ENCODE measurements at regions not wholly inside any gene's neighbourhood (a gene's known extent, or its start where the extent isn't known, plus 50 kb on each side); places are given as distances from the start of the nearest gene placed in this dataset.

DNA sequence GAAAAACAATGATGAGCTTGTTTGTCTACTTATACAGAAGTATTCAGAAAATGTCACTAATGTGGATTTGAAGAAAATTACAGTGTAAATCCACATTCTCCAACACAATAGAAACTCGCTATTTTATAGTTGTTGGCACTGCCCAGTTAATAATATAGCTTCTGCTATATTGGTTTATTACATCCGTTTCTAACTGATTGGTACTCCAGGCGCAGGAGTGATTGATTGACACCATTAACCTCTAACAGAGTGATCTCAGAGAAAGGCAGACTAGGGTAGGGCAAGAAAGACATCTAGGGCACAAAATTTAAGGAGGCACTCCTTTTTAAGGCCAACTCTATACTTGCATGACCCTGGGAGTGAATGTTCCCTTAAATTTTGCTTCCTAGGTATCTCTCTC lies 84.0 kb upstream of the MIER3 start:
- Histone ChIP-seq H3K23ac (ENCODE audit: insufficient read length) (no peak overlapping the region), H3K4ac (replicated peaks; ENCODE audit: insufficient read length, low read depth, low read length) (no peak overlapping the region), H3K36me3 (ENCODE audit: control insufficient read depth in 2 of 4, insufficient read depth in 4 of 4, low read length in 3 of 4) (no peaks in the 10 kb centered on the region), H2AFZ (ENCODE audit: low read length) (no peak overlapping the region), H4K91ac (replicated peaks; ENCODE audit: insufficient read length, low read length) (no peak overlapping the region), H3K14ac (ENCODE audit: insufficient read length) (no peak overlapping the region), H3K9ac (replicated peaks in 1 of 4; ENCODE audit: extremely low read depth in 1 of 4, low read depth in 3 of 4, low read length in 3 of 4) (no peak overlapping the region), H4K20me1 (replicated peaks in 1 of 2; ENCODE audit: control insufficient read depth in 1 of 2, insufficient read depth in 2 of 2, low read length in 2 of 2) (no peaks in the 10 kb centered on the region), H3K9me3 (ENCODE audit: insufficient read depth in 2 of 2, low read depth in 1 of 2, low read length in 1 of 2) (no peaks in the 10 kb centered on the region), H3K23me2 (ENCODE audit: low read depth, low read length) (no peaks in the 10 kb centered on the region), H4K5ac (ENCODE audit: insufficient read length, low read depth, low read length) (no peak overlapping the region), H3K79me2 (ENCODE audit: control insufficient read depth in 1 of 2, insufficient read depth in 2 of 2, low read length in 2 of 2) (no peaks in the 10 kb centered on the region), H2BK120ac (replicated peaks; ENCODE audit: low read depth, low read length) (no peak overlapping the region), H4K8ac (ENCODE audit: extremely low read depth, insufficient read depth, low read length) (no peak overlapping the region), H3K27me3 (replicated peaks in 1 of 4; ENCODE audit: control insufficient read depth in 3 of 4, extremely low read depth in 1 of 4, insufficient read depth in 3 of 4, low read length in 3 of 4) (no peaks in the 10 kb centered on the region), H3K27ac (ENCODE audit: low read depth, low read length) (no peak overlapping the region), H3K4me2 (ENCODE audit: insufficient read depth in 1 of 2, low read depth in 2 of 2, low read length in 2 of 2) (no peak overlapping the region), H3K79me1 (ENCODE audit: low read depth, low read length) (no peaks in the 10 kb centered on the region), H3K4me1 (replicated peaks in 1 of 4; ENCODE audit: control insufficient read depth in 3 of 4, insufficient read depth in 4 of 4, low read length in 3 of 4) (peaks cover 0 to 2% (median 0%) of the 10 kb centered on the region in 4 experiments; a peak in 1 of 7 replicates), H2BK12ac (ENCODE audit: low read depth, low read length) (no peak overlapping the region), H2BK5ac (ENCODE audit: low read depth, low read length) (no peak overlapping the region), H3K4me3 (ENCODE audit: extremely low read depth in 1 of 4, insufficient read depth in 2 of 4, low read depth in 3 of 4, low read length in 4 of 4) (no peak overlapping the region), H2BK15ac (ENCODE audit: low read length) (no peak overlapping the region), H3K18ac (ENCODE audit: extremely low read depth, low read length) (no peak overlapping the region), H2AK5ac (ENCODE audit: low read depth, low read length) (no peak overlapping the region), H2BK20ac (ENCODE audit: low read length) (no peak overlapping the region), H3K56ac (replicated peaks; ENCODE audit: insufficient read length, low read depth, low read length) (no peak overlapping the region)
- DNase-seq (ENCODE audit: low read depth in 1 of 2, low spot score in 2 of 2) (no peak), FAIRE-seq (no peak)
- CTCF ChIA-PET (ENCODE audit: partially characterized antibody), result interaction anchor here (1.0 to 1.1 kb wide), 2 partner anchors 27 to 59 kb away, joined by 3 to 4 read pairs; no protein-coding TSS in a partner anchor
- WGBS, 2 experiments (ENCODE audit: extremely low coverage in 1 of 2, insufficient coverage in 1 of 2, insufficient read length in 1 of 2, insufficient replicate concordance in 2 of 2, low coverage in 1 of 2, low lambda C conversion rate in 2 of 2, missing lambda C conversion rate in 1 of 2), result 82% methylated on average over 3 of the region's 3 CpGs; no CpG with 5 or more reads in 1 of the 2 experiments
- no peak for TF ChIP-seq KDM4A (IDR thresholded peaks at IDR 0.05; ENCODE audit: low read depth, low read length, severe bottlenecking)
- TF ChIP-seq BACH1 (IDR thresholded peaks at IDR 0.05; ENCODE audit: low read length), result no peak
- TF ChIP-seq CEBPB (IDR thresholded peaks at IDR 0.05; ENCODE audit: low read depth, low read length), result no peak
- no peak for TF ChIP-seq CTBP2 (IDR thresholded peaks at IDR 0.05; ENCODE audit: borderline replicate concordance, insufficient read depth, insufficient read length, low read length)
- TF ChIP-seq TEAD4 (IDR thresholded peaks at IDR 0.05; ENCODE audit: low read depth, low read length), result no peak
- no peak for TF ChIP-seq POLR2A (IDR thresholded peaks at IDR 0.05; ENCODE audit: control extremely low read depth in 1 of 2, low read depth in 2 of 2, low read length in 2 of 2)
- no peak for TF ChIP-seq SP4 (IDR thresholded peaks at IDR 0.05; ENCODE audit: low read length)
- TF ChIP-seq SIX5 (IDR thresholded peaks at IDR 0.05; ENCODE audit: low read depth, low read length), result no peak
- TF ChIP-seq NANOG (IDR thresholded peaks at IDR 0.05; ENCODE audit: insufficient read depth, low read depth, low read length, poor library complexity, severe bottlenecking), result no peak
- no peak for TF ChIP-seq SP2 (IDR thresholded peaks at IDR 0.05; ENCODE audit: low read length)
- POLR2A ChIA-PET (ENCODE audit: partially characterized antibody), result no interaction called here
